ENCODE measurements at regions not wholly inside any gene's neighbourhood (a gene's known extent, or its start where the extent isn't known, plus 50 kb on each side); places are given as distances from the start of the nearest gene placed in this dataset.

GRCh38 chr10:31619531-31620061 is 300.6 kb downstream of the ZEB1 start:
- Histone ChIP-seq H2AFZ (no peak overlapping the region), H3K79me2 (no peaks in the 10 kb centered on the region), H3K9ac (no peak overlapping the region), H3K4me1 (no peaks in the 10 kb centered on the region), H3K27ac (no peak overlapping the region), H3K36me3 (ENCODE audit: control insufficient read depth, insufficient read depth, low read length) (no peaks in the 10 kb centered on the region), H3K9me3 (ENCODE audit: control insufficient read depth, low read length) (no peaks in the 10 kb centered on the region), H3K27me3 (ENCODE audit: control insufficient read depth, insufficient read depth, low read length) (no peaks in the 10 kb centered on the region), H3K4me3 (ENCODE audit: low read depth, low read length) (no peak overlapping the region), H3K4me2 (ENCODE audit: low read length) (no peak overlapping the region)
- TF ChIP-seq CTCF (IDR thresholded peaks at IDR 0.05) = no peak

GRCh38 chr10:31618541-31619291 is 299.7 kb downstream of the ZEB1 start:
- no peak overlapping the region for H3K27ac ChIP-seq
- H3K4me1 ChIP-seq = no peaks in the 10 kb centered on the region
- H3K9ac ChIP-seq = no peak overlapping the region
- H3K4me2 ChIP-seq (ENCODE audit: low read length) = no peak overlapping the region
- no peaks in the 10 kb centered on the region for H3K9me3 ChIP-seq (ENCODE audit: control insufficient read depth, low read length)
- no peak overlapping the region for H2AFZ ChIP-seq
- H3K36me3 ChIP-seq (ENCODE audit: control insufficient read depth, insufficient read depth, low read length) = no peaks in the 10 kb centered on the region
- no peaks in the 10 kb centered on the region for H3K79me2 ChIP-seq
- no peak overlapping the region for H3K4me3 ChIP-seq (ENCODE audit: low read depth, low read length)
- no peak for TF ChIP-seq CTCF (IDR thresholded peaks at IDR 0.05)
- no peaks in the 10 kb centered on the region for H3K27me3 ChIP-seq (ENCODE audit: control insufficient read depth, insufficient read depth, low read length)

- no peak overlapping the region for H3K9ac ChIP-seq
- no peak for TF ChIP-seq CTCF (IDR thresholded peaks at IDR 0.05)
- H3K27ac ChIP-seq = no peak overlapping the region
Measured at GRCh38 chr10:31617757-31618156, 298.7 kb downstream of the ZEB1 start.

DNA sequence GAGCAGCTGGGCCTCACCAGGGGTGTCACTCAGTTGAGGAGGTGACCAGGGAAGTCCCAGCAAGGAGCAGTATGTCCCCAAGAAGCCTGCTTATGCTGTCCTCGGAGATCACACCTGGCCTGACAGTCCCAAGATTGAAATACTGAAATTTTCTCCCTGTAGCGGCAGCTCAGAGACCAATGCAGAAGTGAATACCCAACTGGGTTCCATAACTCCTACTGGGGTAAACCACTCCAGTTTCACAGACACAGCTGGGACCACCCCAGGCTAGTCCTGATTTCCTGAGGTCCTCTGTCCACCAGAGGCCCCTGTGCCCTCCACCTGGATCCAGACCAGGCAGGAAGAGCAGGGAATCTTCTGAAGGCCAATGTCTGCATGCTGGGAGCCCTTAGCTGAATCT is 298.1 kb downstream of the ZEB1 start:
- Histone ChIP-seq H2AFZ (no peak overlapping the region), H3K9ac (no peak overlapping the region)

More at GRCh38 chr10:31617757-31618156, 298.7 kb downstream of the ZEB1 start:
- Histone ChIP-seq H3K36me3 (ENCODE audit: control insufficient read depth, insufficient read depth, low read length) (no peaks in the 10 kb centered on the region), H3K27me3 (ENCODE audit: control insufficient read depth, insufficient read depth, low read length) (no peaks in the 10 kb centered on the region), H3K4me2 (ENCODE audit: low read length) (no peak overlapping the region), H3K79me2 (no peaks in the 10 kb centered on the region), H2AFZ (no peak overlapping the region), H3K9me3 (ENCODE audit: control insufficient read depth, low read length) (no peaks in the 10 kb centered on the region), H3K4me1 (no peaks in the 10 kb centered on the region), H3K4me3 (ENCODE audit: low read depth, low read length) (no peak overlapping the region)

More for the DNA sequence above, 298.1 kb downstream of the ZEB1 start:
- H3K27ac ChIP-seq = no peak overlapping the region
- H3K79me2 ChIP-seq = no peaks in the 10 kb centered on the region
- no peaks in the 10 kb centered on the region for H3K4me1 ChIP-seq
- TF ChIP-seq CTCF (IDR thresholded peaks at IDR 0.05) = no peak
- H3K4me2 ChIP-seq (ENCODE audit: low read length) = no peak overlapping the region
- no peaks in the 10 kb centered on the region for H3K27me3 ChIP-seq (ENCODE audit: control insufficient read depth, insufficient read depth, low read length)
- no peaks in the 10 kb centered on the region for H3K36me3 ChIP-seq (ENCODE audit: control insufficient read depth, insufficient read depth, low read length)
- H3K4me3 ChIP-seq (ENCODE audit: low read depth, low read length) = no peak overlapping the region
- no peaks in the 10 kb centered on the region for H3K9me3 ChIP-seq (ENCODE audit: control insufficient read depth, low read length)
